ENCODE measurements at regions not wholly inside any gene's neighbourhood (a gene's known extent, or its start where the extent isn't known, plus 50 kb on each side); places are given as distances from the start of the nearest gene placed in this dataset.

- 77% methylated on average over 4 of the region's 4 CpGs for WGBS
- no peak overlapping the region for H3K4me3 ChIP-seq
- intact Hi-C loops (cut with DNase I) = no loop called here
Measured at GRCh38 chr14:29486132-29486531, 441.5 kb downstream of the PRKD1 start.

GRCh38 chr14:29489911-29490425 lies 437.7 kb downstream of the PRKD1 start:
- Histone ChIP-seq H3K9me3 (no peaks in the 10 kb centered on the region), H3K27me3 (replicated peaks; ENCODE audit: insufficient read depth) (no peaks in the 10 kb centered on the region), H3K4me1 (replicated peaks) (no peaks in the 10 kb centered on the region), H3K4me3 (no peak overlapping the region), H3K27ac (no peak overlapping the region), H3K36me3 (no peaks in the 10 kb centered on the region)
- intact Hi-C loops (cut with DNase I) = no loop called here
- 79% methylated on average over 4 of the region's 4 CpGs for WGBS
- TF ChIP-seq POLR2AphosphoS5 (IDR thresholded peaks at IDR 0.05) (no peak), POLR2A (IDR thresholded peaks at IDR 0.05) (no peak)
- no peak for DNase-seq (ENCODE audit: low spot score)

More at GRCh38 chr14:29486132-29486531, 441.5 kb downstream of the PRKD1 start:
- Histone ChIP-seq H3K9me3 (no peaks in the 10 kb centered on the region), H3K36me3 (no peaks in the 10 kb centered on the region), H3K27me3 (replicated peaks; ENCODE audit: insufficient read depth) (no peaks in the 10 kb centered on the region), H3K4me1 (replicated peaks) (no peaks in the 10 kb centered on the region), H3K27ac (no peak overlapping the region)
- TF ChIP-seq POLR2AphosphoS5 (IDR thresholded peaks at IDR 0.05) = no peak
- no peak for TF ChIP-seq CTCF (IDR thresholded peaks at IDR 0.05)
- no peak for TF ChIP-seq POLR2A (IDR thresholded peaks at IDR 0.05)
- no peak for DNase-seq (ENCODE audit: low spot score)

GRCh38 chr14:29493849-29494248 lies 433.8 kb downstream of the PRKD1 start:
- intact Hi-C loops (cut with DNase I) = no loop called here
- no peak overlapping the region for H3K27ac ChIP-seq
- 65% methylated on average over 4 of the region's 4 CpGs for WGBS
- H3K27me3 ChIP-seq (replicated peaks; ENCODE audit: insufficient read depth) = no peaks in the 10 kb centered on the region
- TF ChIP-seq POLR2AphosphoS5 (IDR thresholded peaks at IDR 0.05) (no peak), CTCF (IDR thresholded peaks at IDR 0.05) (no peak), POLR2A (IDR thresholded peaks at IDR 0.05) (no peak)
- DNase-seq (ENCODE audit: low spot score) = no peak
- no peaks in the 10 kb centered on the region for H3K4me1 ChIP-seq (replicated peaks)
- no peaks in the 10 kb centered on the region for H3K36me3 ChIP-seq
- H3K4me3 ChIP-seq = no peak overlapping the region
- no peaks in the 10 kb centered on the region for H3K9me3 ChIP-seq

GRCh38 chr14:29494312-29494711 lies 433.3 kb downstream of the PRKD1 start:
- H3K27me3 ChIP-seq (replicated peaks; ENCODE audit: insufficient read depth) = no peaks in the 10 kb centered on the region
- WGBS = 79% methylated on average over 1 of the region's 1 CpG
- DNase-seq (ENCODE audit: low spot score) = no peak
- TF ChIP-seq POLR2A (IDR thresholded peaks at IDR 0.05) (no peak), CTCF (IDR thresholded peaks at IDR 0.05) (no peak)
- no peaks in the 10 kb centered on the region for H3K36me3 ChIP-seq
- H3K4me3 ChIP-seq = no peak overlapping the region
- H3K27ac ChIP-seq = no peak overlapping the region
- intact Hi-C loops (cut with DNase I) = no loop called here
- H3K4me1 ChIP-seq (replicated peaks) = no peaks in the 10 kb centered on the region
- H3K9me3 ChIP-seq = no peaks in the 10 kb centered on the region

GRCh38 chr14:29503903-29504302 lies 423.7 kb downstream of the PRKD1 start:
- TF ChIP-seq CTCF (IDR thresholded peaks at IDR 0.05) = no peak
- H3K27ac ChIP-seq = no peak overlapping the region
- no peak overlapping the region for H3K4me3 ChIP-seq
- no peaks in the 10 kb centered on the region for H3K4me1 ChIP-seq (replicated peaks)
- no peaks in the 10 kb centered on the region for H3K36me3 ChIP-seq
- H3K9me3 ChIP-seq = no peaks in the 10 kb centered on the region
- intact Hi-C loops (cut with DNase I) = no loop called here
- H3K27me3 ChIP-seq (replicated peaks; ENCODE audit: insufficient read depth) = no peaks in the 10 kb centered on the region
- no peak for DNase-seq (ENCODE audit: low spot score)
